ENCODE measurements at regions not wholly inside any gene's neighbourhood (a gene's known extent, or its start where the extent isn't known, plus 50 kb on each side); places are given as distances from the start of the nearest gene placed in this dataset.
A peak's percentile ranks its signal among the peaks of the same experiment; 100 is the strongest.

- peaks cover 8% of the 10 kb centered on the region for H3K4me1 Mint-ChIP-seq
- Histone ChIP-seq H3K4me3 (ENCODE audit: low read length) (no peak overlapping the region), H3K27ac (ENCODE audit: low read depth, low read length) (no peak overlapping the region), H3K9me3 (ENCODE audit: control insufficient read depth, low read length) (no peaks in the 10 kb centered on the region), H3K4me1 (ENCODE audit: control insufficient read depth, insufficient read depth, low read length) (peaks cover 18% of the 10 kb centered on the region), H3K36me3 (ENCODE audit: control insufficient read depth, insufficient read depth, low read length) (no peaks in the 10 kb centered on the region), H3K27me3 (ENCODE audit: control insufficient read depth, insufficient read depth, low read length, poor library complexity, severe bottlenecking) (no peaks in the 10 kb centered on the region), H3K9ac (ENCODE audit: extremely low read depth, low read length, poor library complexity, severe bottlenecking) (no peak overlapping the region)
- no peak for TF ChIP-seq CTCF (conservative IDR thresholded peaks at IDR 0.05)
- 96% methylated on average over 3 of the region's 3 CpGs for WGBS, 2 experiments (ENCODE audit: insufficient coverage in 1 of 2, insufficient read length in 1 of 2)
- DNase-seq = no peak
- H3K4me3 Mint-ChIP-seq = no peak overlapping the region
- H3K27ac Mint-ChIP-seq = no peak overlapping the region
- H3K27me3 Mint-ChIP-seq (ENCODE audit: insufficient read depth) = no peaks in the 10 kb centered on the region
- H3K36me3 Mint-ChIP-seq (ENCODE audit: low read depth) = no peaks in the 10 kb centered on the region
- H3K9me3 Mint-ChIP-seq = no peaks in the 10 kb centered on the region
Observed at GRCh38 chr18:11204020-11204419, 54.7 kb upstream of the PIEZO2 start.

- Mint-ChIP-seq H3K27me3 (ENCODE audit: insufficient read depth) (no peaks in the 10 kb centered on the region), H3K9me3 (no peaks in the 10 kb centered on the region), H3K4me1 (peaks cover 8% of the 10 kb centered on the region), H3K36me3 (ENCODE audit: low read depth) (no peaks in the 10 kb centered on the region), H3K4me3 (no peak overlapping the region), H3K27ac (no peak overlapping the region)
- no peaks in the 10 kb centered on the region for H3K36me3 ChIP-seq (ENCODE audit: control insufficient read depth, insufficient read depth, low read length)
- H3K4me3 ChIP-seq (ENCODE audit: low read length) = no peak overlapping the region
- no peak for DNase-seq
- TF ChIP-seq CTCF (conservative IDR thresholded peaks at IDR 0.05) = no peak
- WGBS, 2 experiments (ENCODE audit: insufficient coverage in 1 of 2, insufficient read length in 1 of 2) = 57 to 64% methylated on average over 3 of the region's 3 CpGs
- no peak overlapping the region for H3K9ac ChIP-seq (ENCODE audit: extremely low read depth, low read length, poor library complexity, severe bottlenecking)
- no peaks in the 10 kb centered on the region for H3K9me3 ChIP-seq (ENCODE audit: control insufficient read depth, low read length)
- H3K27ac ChIP-seq (ENCODE audit: low read depth, low read length) = peak overlapping the region; percentile 65
- H3K27me3 ChIP-seq (ENCODE audit: control insufficient read depth, insufficient read depth, low read length, poor library complexity, severe bottlenecking) = no peaks in the 10 kb centered on the region
- H3K4me1 ChIP-seq (ENCODE audit: control insufficient read depth, insufficient read depth, low read length) = peaks cover 15% of the 10 kb centered on the region
Observed at GRCh38 chr18:11199477-11199876, 50.1 kb upstream of the PIEZO2 start.
